ENCODE measurements at regions not wholly inside any gene's neighbourhood (a gene's known extent, or its start where the extent isn't known, plus 50 kb on each side); places are given as distances from the start of the nearest gene placed in this dataset.

GRCh38 chr20:20843982-20844381 lies 131.5 kb upstream of the RALGAPA2 start:
- TF ChIP-seq, protein P1, sequence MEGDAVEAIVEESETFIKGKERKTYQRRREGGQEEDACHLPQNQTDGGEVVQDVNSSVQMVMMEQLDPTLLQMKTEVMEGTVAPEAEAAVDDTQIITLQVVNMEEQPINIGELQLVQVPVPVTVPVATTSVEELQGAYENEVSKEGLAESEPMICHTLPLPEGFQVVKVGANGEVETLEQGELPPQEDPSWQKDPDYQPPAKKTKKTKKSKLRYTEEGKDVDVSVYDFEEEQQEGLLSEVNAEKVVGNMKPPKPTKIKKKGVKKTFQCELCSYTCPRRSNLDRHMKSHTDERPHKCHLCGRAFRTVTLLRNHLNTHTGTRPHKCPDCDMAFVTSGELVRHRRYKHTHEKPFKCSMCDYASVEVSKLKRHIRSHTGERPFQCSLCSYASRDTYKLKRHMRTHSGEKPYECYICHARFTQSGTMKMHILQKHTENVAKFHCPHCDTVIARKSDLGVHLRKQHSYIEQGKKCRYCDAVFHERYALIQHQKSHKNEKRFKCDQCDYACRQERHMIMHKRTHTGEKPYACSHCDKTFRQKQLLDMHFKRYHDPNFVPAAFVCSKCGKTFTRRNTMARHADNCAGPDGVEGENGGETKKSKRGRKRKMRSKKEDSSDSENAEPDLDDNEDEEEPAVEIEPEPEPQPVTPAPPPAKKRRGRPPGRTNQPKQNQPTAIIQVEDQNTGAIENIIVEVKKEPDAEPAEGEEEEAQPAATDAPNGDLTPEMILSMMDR (IDR thresholded peaks at IDR 0.05; ENCODE audit: extremely low read depth, low read depth, low read length), result no peak
- Histone ChIP-seq H3K4me2 (ENCODE audit: insufficient read depth, low read length) (no peak overlapping the region), H3K4me3 (ENCODE audit: insufficient read depth, low read length) (no peak overlapping the region), H3K4me1 (ENCODE audit: insufficient read depth, low read length) (no peaks in the 10 kb centered on the region), H3K27ac (ENCODE audit: low read depth, low read length) (no peak overlapping the region), H3K79me2 (ENCODE audit: insufficient read depth, low read length) (no peaks in the 10 kb centered on the region), H4K20me1 (ENCODE audit: insufficient read depth, low read length) (no peaks in the 10 kb centered on the region), H3K9me3 (ENCODE audit: low read depth, low read length) (no peaks in the 10 kb centered on the region), H3K27me3 (ENCODE audit: insufficient read depth, low read length) (no peaks in the 10 kb centered on the region), H3K36me3 (ENCODE audit: insufficient read depth, low read length) (no peaks in the 10 kb centered on the region), H2AFZ (ENCODE audit: low read length) (no peak overlapping the region)
- DNase-seq (ENCODE audit: insufficient read length, low spot score, missing footprints), result no peak

- Histone ChIP-seq H3K4me1 (ENCODE audit: insufficient read depth, low read length) (no peaks in the 10 kb centered on the region), H3K4me3 (ENCODE audit: insufficient read depth, low read length) (no peak overlapping the region), H3K27ac (ENCODE audit: low read depth, low read length) (no peak overlapping the region), H3K9me3 (ENCODE audit: low read depth, low read length) (no peaks in the 10 kb centered on the region), H2AFZ (ENCODE audit: low read length) (no peak overlapping the region), H3K36me3 (ENCODE audit: insufficient read depth, low read length) (no peaks in the 10 kb centered on the region), H3K4me2 (ENCODE audit: insufficient read depth, low read length) (no peak overlapping the region), H3K79me2 (ENCODE audit: insufficient read depth, low read length) (no peaks in the 10 kb centered on the region), H4K20me1 (ENCODE audit: insufficient read depth, low read length) (no peaks in the 10 kb centered on the region), H3K27me3 (ENCODE audit: insufficient read depth, low read length) (no peaks in the 10 kb centered on the region)
- no peak for DNase-seq (ENCODE audit: insufficient read length, low spot score, missing footprints)
- TF ChIP-seq, protein P1 (IDR thresholded peaks at IDR 0.05; ENCODE audit: extremely low read depth, low read depth, low read length), result no peak
Observed at GRCh38 chr20:20839771-20840170, 127.3 kb upstream of the RALGAPA2 start.

DNA sequence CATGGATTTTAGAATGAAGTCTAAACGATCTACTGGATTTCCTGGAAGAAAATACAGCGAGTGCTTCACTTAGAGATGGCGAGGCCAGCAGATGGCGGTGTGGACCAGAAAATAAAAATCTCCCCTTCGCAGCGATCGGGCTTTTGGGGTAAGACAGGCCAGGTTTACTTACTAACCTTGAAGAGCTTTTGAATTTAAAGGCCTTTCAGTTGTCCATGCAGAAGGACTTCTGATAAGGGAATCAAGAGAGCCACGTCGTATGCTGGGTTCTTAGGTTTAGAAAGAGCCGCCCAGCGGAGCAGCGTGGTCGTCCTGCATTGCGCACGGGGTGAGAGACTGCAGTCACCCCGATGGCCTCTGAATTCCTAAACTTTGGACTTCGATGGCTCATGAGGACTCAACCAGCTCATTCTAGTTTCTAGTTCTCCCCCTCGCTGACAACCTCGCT lies 125.2 kb upstream of the RALGAPA2 start:
- no peaks in the 10 kb centered on the region for H4K20me1 ChIP-seq (ENCODE audit: insufficient read depth, low read length)
- TF ChIP-seq, protein P1 (IDR thresholded peaks at IDR 0.05; ENCODE audit: extremely low read depth, low read depth, low read length), result peak; percentile 75
- no peak overlapping the region for H3K4me3 ChIP-seq (ENCODE audit: insufficient read depth, low read length)
- no peaks in the 10 kb centered on the region for H3K36me3 ChIP-seq (ENCODE audit: insufficient read depth, low read length)
- no peaks in the 10 kb centered on the region for H3K27me3 ChIP-seq (ENCODE audit: insufficient read depth, low read length)
- no peak overlapping the region for H3K27ac ChIP-seq (ENCODE audit: low read depth, low read length)
- H2AFZ ChIP-seq (ENCODE audit: low read length), result no peak overlapping the region
- H3K4me2 ChIP-seq (ENCODE audit: insufficient read depth, low read length), result no peak overlapping the region
- H3K79me2 ChIP-seq (ENCODE audit: insufficient read depth, low read length), result no peaks in the 10 kb centered on the region
- H3K9me3 ChIP-seq (ENCODE audit: low read depth, low read length), result no peaks in the 10 kb centered on the region
- peak; percentile 91 for DNase-seq (ENCODE audit: insufficient read length, low spot score, missing footprints)
- no peaks in the 10 kb centered on the region for H3K4me1 ChIP-seq (ENCODE audit: insufficient read depth, low read length)

- Histone ChIP-seq H3K36me3 (ENCODE audit: insufficient read depth, low read length) (no peaks in the 10 kb centered on the region), H4K20me1 (ENCODE audit: insufficient read depth, low read length) (no peaks in the 10 kb centered on the region), H3K27me3 (ENCODE audit: insufficient read depth, low read length) (no peaks in the 10 kb centered on the region), H3K9me3 (ENCODE audit: low read depth, low read length) (no peaks in the 10 kb centered on the region), H2AFZ (ENCODE audit: low read length) (no peak overlapping the region), H3K79me2 (ENCODE audit: insufficient read depth, low read length) (no peaks in the 10 kb centered on the region), H3K4me3 (ENCODE audit: insufficient read depth, low read length) (no peak overlapping the region), H3K4me1 (ENCODE audit: insufficient read depth, low read length) (no peaks in the 10 kb centered on the region), H3K4me2 (ENCODE audit: insufficient read depth, low read length) (no peak overlapping the region), H3K27ac (ENCODE audit: low read depth, low read length) (no peak overlapping the region)
- TF ChIP-seq, protein P1 (IDR thresholded peaks at IDR 0.05; ENCODE audit: extremely low read depth, low read depth, low read length), result no peak
- DNase-seq (ENCODE audit: insufficient read length, low spot score, missing footprints), result no peak
Observed at GRCh38 chr20:20836836-20837235, 124.4 kb upstream of the RALGAPA2 start.

Data from osteoblast (primary cell).